Testis (tissue), 2 donors: ENCODE measurements at regions not wholly inside any gene's neighbourhood (a gene's known extent, or its start where the extent isn't known, plus 50 kb on each side); places are given as distances from the start of the nearest gene placed in this dataset.

Experiments used
- POLR2A ChIP-seq: fragments of 450-650 bp; IDR thresholded peaks from one replicate; pipeline ENCODE4 v1.6.1; 2017; ENCODE audit warnings: antibody characterized with exemption, mild to moderate bottlenecking, moderate library complexity
- TF ChIP-seq, protein P1 (sequence below), 3 experiments: fragments of 450-650 bp in 2 of 3; fragments of 200-600 bp in 1 of 3; sonication (generic) in 1 of 3; IDR thresholded peaks; one replicate each; pipeline ENCODE4 v1.5.1; 2016 to 2019; ENCODE audit warnings: antibody characterized with exemption in 3 of 3, mild to moderate bottlenecking in 2 of 3, moderate library complexity in 1 of 3

- TF ChIP-seq, protein P1, sequence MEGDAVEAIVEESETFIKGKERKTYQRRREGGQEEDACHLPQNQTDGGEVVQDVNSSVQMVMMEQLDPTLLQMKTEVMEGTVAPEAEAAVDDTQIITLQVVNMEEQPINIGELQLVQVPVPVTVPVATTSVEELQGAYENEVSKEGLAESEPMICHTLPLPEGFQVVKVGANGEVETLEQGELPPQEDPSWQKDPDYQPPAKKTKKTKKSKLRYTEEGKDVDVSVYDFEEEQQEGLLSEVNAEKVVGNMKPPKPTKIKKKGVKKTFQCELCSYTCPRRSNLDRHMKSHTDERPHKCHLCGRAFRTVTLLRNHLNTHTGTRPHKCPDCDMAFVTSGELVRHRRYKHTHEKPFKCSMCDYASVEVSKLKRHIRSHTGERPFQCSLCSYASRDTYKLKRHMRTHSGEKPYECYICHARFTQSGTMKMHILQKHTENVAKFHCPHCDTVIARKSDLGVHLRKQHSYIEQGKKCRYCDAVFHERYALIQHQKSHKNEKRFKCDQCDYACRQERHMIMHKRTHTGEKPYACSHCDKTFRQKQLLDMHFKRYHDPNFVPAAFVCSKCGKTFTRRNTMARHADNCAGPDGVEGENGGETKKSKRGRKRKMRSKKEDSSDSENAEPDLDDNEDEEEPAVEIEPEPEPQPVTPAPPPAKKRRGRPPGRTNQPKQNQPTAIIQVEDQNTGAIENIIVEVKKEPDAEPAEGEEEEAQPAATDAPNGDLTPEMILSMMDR (IDR thresholded peaks at IDR 0.05): no peak
- TF ChIP-seq POLR2A: no peak
Observed at GRCh38 chr6:164694386-164694785, 615.0 kb downstream of the C6orf118 start.
